ENCODE measurements at regions not wholly inside any gene's neighbourhood (a gene's known extent, or its start where the extent isn't known, plus 50 kb on each side); places are given as distances from the start of the nearest gene placed in this dataset.

GRCh38 chr4:182144626-182145333 is 98.4 kb upstream of the TENM3 start:
- TF ChIP-seq ATF3 (IDR thresholded peaks at IDR 0.05) (no peak), POLR2AphosphoS5 (IDR thresholded peaks at IDR 0.05; ENCODE audit: low read depth, low read length) (no peak), ELF1 (IDR thresholded peaks at IDR 0.05; ENCODE audit: borderline replicate concordance, low read depth) (no peak), EZH2phosphoT487 (IDR thresholded peaks at IDR 0.05; ENCODE audit: borderline replicate concordance) (no peak), EZH2 (IDR thresholded peaks at IDR 0.05) (no peak)
- intact Hi-C loops (cut with micrococcal nuclease) = no loop called here
- ATAC-seq (no peak), DNase-seq (ENCODE audit: low read depth, low spot score) (no peak)
- H3K4me3 ChIP-seq (replicated peaks in 1 of 2; ENCODE audit: low read depth in 1 of 2, low read length in 2 of 2) = no peak overlapping the region
- no peak overlapping the region for H3K27ac ChIP-seq (ENCODE audit: low read depth, low read length)
- no peaks in the 10 kb centered on the region for H3K36me3 ChIP-seq (ENCODE audit: control insufficient read depth in 1 of 2, insufficient read depth in 2 of 2, low read length in 2 of 2)
- H3K9me3 ChIP-seq (ENCODE audit: control insufficient read depth in 1 of 2, insufficient read depth in 1 of 2, low read depth in 1 of 2, low read length in 2 of 2) = no peaks in the 10 kb centered on the region
- H3K27me3 ChIP-seq (ENCODE audit: insufficient read depth, low read length) = peaks cover 9% of the 10 kb centered on the region; the same call in 1 of the 2 replicates
- H3K9me2 ChIP-seq (ENCODE audit: insufficient read depth) = no peaks in the 10 kb centered on the region
- no TSS peak for BruUV-seq (replicated peaks)
- no peak overlapping the region for H3K9ac ChIP-seq (ENCODE audit: low read length)
- RAD21 ChIA-PET (ENCODE audit: low non-redundant PET in 1 of 2, low total read pairs in 2 of 2, uncharacterized antibody in 2 of 2, unreplicated experiment in 2 of 2) = no interaction called here
- no peaks in the 10 kb centered on the region for H3K79me2 ChIP-seq (ENCODE audit: insufficient read depth, low read length)
- no peak overlapping the region for H3K4me2 ChIP-seq (ENCODE audit: low read length)
- no peaks in the 10 kb centered on the region; the same call in 1 of the 2 replicates for H4K20me1 ChIP-seq (ENCODE audit: insufficient read depth)
- CTCF ChIA-PET = no interaction called here
- H2AFZ ChIP-seq (ENCODE audit: low read depth, low read length, poor library complexity, severe bottlenecking) = no peak overlapping the region
- POLR2A ChIA-PET = no interaction called here
- H3K4me1 ChIP-seq (ENCODE audit: control insufficient read depth in 1 of 2, insufficient read depth in 2 of 2, low read length in 2 of 2) = no peaks in the 10 kb centered on the region

GRCh38 chr4:182145334-182145905 is 97.8 kb upstream of the TENM3 start:
- H3K9ac ChIP-seq (ENCODE audit: low read length) = no peak overlapping the region
- no peaks in the 10 kb centered on the region for H3K36me3 ChIP-seq (ENCODE audit: control insufficient read depth in 1 of 2, insufficient read depth in 2 of 2, low read length in 2 of 2)
- ATAC-seq (no peak), DNase-seq (ENCODE audit: low read depth, low spot score) (no peak)
- RAD21 ChIA-PET (ENCODE audit: low non-redundant PET in 1 of 2, low total read pairs in 2 of 2, uncharacterized antibody in 2 of 2, unreplicated experiment in 2 of 2) = no interaction called here
- no peak overlapping the region for H2AFZ ChIP-seq (ENCODE audit: low read depth, low read length, poor library complexity, severe bottlenecking)
- H3K4me2 ChIP-seq (ENCODE audit: low read length) = no peak overlapping the region
- POLR2A ChIA-PET = no interaction called here
- no peaks in the 10 kb centered on the region; the same call in 1 of the 2 replicates for H4K20me1 ChIP-seq (ENCODE audit: insufficient read depth)
- peaks cover 12% of the 10 kb centered on the region; the same call in 1 of the 2 replicates for H3K27me3 ChIP-seq (ENCODE audit: insufficient read depth, low read length)
- no TSS peak for BruUV-seq (replicated peaks)
- CTCF ChIA-PET = no interaction called here
- intact Hi-C loops (cut with micrococcal nuclease) = no loop called here
- no peak overlapping the region for H3K27ac ChIP-seq (ENCODE audit: low read depth, low read length)
- no peaks in the 10 kb centered on the region for H3K9me3 ChIP-seq (ENCODE audit: control insufficient read depth in 1 of 2, insufficient read depth in 1 of 2, low read depth in 1 of 2, low read length in 2 of 2)
- TF ChIP-seq SIN3A (IDR thresholded peaks at IDR 0.05; ENCODE audit: low read depth) = no peak
- TF ChIP-seq MAX (IDR thresholded peaks at IDR 0.05) = no peak
- no peaks in the 10 kb centered on the region for H3K79me2 ChIP-seq (ENCODE audit: insufficient read depth, low read length)
- H3K4me3 ChIP-seq (replicated peaks in 1 of 2; ENCODE audit: low read depth in 1 of 2, low read length in 2 of 2) = no peak overlapping the region
- H3K9me2 ChIP-seq (ENCODE audit: insufficient read depth) = no peaks in the 10 kb centered on the region
- H3K4me1 ChIP-seq (ENCODE audit: control insufficient read depth in 1 of 2, insufficient read depth in 2 of 2, low read length in 2 of 2) = no peaks in the 10 kb centered on the region

Measured in HCT116 (cell line).